ENCODE measurements at regions not wholly inside any gene's neighbourhood (a gene's known extent, or its start where the extent isn't known, plus 50 kb on each side); places are given as distances from the start of the nearest gene placed in this dataset.

GRCh38 chr16:86051368-86052114, 152.6 kb downstream of the IRF8 start:
- no peaks in the 10 kb centered on the region for H3K79me2 ChIP-seq (ENCODE audit: insufficient read depth, low read length)
- H2AFZ ChIP-seq (ENCODE audit: insufficient read depth, low read depth, low read length, poor library complexity, severe bottlenecking), result no peak overlapping the region
- H3K4me1 ChIP-seq (ENCODE audit: control insufficient read depth in 1 of 2, insufficient read depth in 2 of 2, low read length in 2 of 2), result no peaks in the 10 kb centered on the region
- H3K27me3 ChIP-seq (ENCODE audit: control insufficient read depth in 2 of 2, insufficient read depth in 2 of 2, low read length in 2 of 2), result peaks cover 0 to 15% of the 10 kb centered on the region in 2 donors
- Mint-ChIP-seq H3K27ac (no peak overlapping the region), H3K9me3 (no peaks in the 10 kb centered on the region), H3K27me3 (ENCODE audit: low read depth in 3 of 3) (peaks cover 20 to 41% (median 26%) of the 10 kb centered on the region in 3 donors), H3K36me3 (no peaks in the 10 kb centered on the region), H3K4me3 (no peak overlapping the region), H3K4me1 (no peaks in the 10 kb centered on the region)
- no peak overlapping the region for H3K4me3 ChIP-seq (replicated peaks in 1 of 3; ENCODE audit: low read depth in 2 of 3, low read length in 3 of 3)
- DNase-seq, result no peak
- no peaks in the 10 kb centered on the region for H3K9me3 ChIP-seq (replicated peaks in 1 of 2; ENCODE audit: control insufficient read depth in 1 of 2, insufficient read depth in 1 of 2, low read length in 2 of 2)
- H3K27ac ChIP-seq (ENCODE audit: low read depth in 1 of 2, low read length in 2 of 2), result no peak overlapping the region
- no peak overlapping the region for H3K4me2 ChIP-seq (replicated peaks; ENCODE audit: extremely low read depth, low read length, poor library complexity, severe bottlenecking)
- H3K9ac ChIP-seq (ENCODE audit: insufficient read depth, low read length, poor library complexity, severe bottlenecking), result no peak overlapping the region
- 82% methylated on average over 13 of the region's 20 CpGs for WGBS (ENCODE audit: insufficient coverage)
- H4K20me1 ChIP-seq (ENCODE audit: insufficient read depth, low read length), result no peaks in the 10 kb centered on the region
- no peaks in the 10 kb centered on the region for H3K36me3 ChIP-seq (replicated peaks in 1 of 2; ENCODE audit: control insufficient read depth in 1 of 2, insufficient read depth in 2 of 2, low read length in 2 of 2)
- no peak for TF ChIP-seq CTCF (IDR thresholded peaks at IDR 0.05)
- intact Hi-C loops (cut with micrococcal nuclease), result no loop called here

- Histone ChIP-seq H4K20me1 (ENCODE audit: insufficient read depth, low read length) (no peaks in the 10 kb centered on the region), H3K4me1 (ENCODE audit: control insufficient read depth in 1 of 2, insufficient read depth in 2 of 2, low read length in 2 of 2) (no peaks in the 10 kb centered on the region), H3K9me3 (replicated peaks in 1 of 2; ENCODE audit: control insufficient read depth in 1 of 2, insufficient read depth in 1 of 2, low read length in 2 of 2) (no peaks in the 10 kb centered on the region), H3K79me2 (ENCODE audit: insufficient read depth, low read length) (no peaks in the 10 kb centered on the region), H3K36me3 (replicated peaks in 1 of 2; ENCODE audit: control insufficient read depth in 1 of 2, insufficient read depth in 2 of 2, low read length in 2 of 2) (no peaks in the 10 kb centered on the region), H3K4me3 (replicated peaks in 1 of 3; ENCODE audit: low read depth in 2 of 3, low read length in 3 of 3) (no peak overlapping the region), H3K4me2 (replicated peaks; ENCODE audit: extremely low read depth, low read length, poor library complexity, severe bottlenecking) (no peak overlapping the region), H2AFZ (ENCODE audit: insufficient read depth, low read depth, low read length, poor library complexity, severe bottlenecking) (no peak overlapping the region), H3K27ac (ENCODE audit: low read depth in 1 of 2, low read length in 2 of 2) (no peak overlapping the region), H3K27me3 (ENCODE audit: control insufficient read depth in 2 of 2, insufficient read depth in 2 of 2, low read length in 2 of 2) (peaks cover 0 to 12% of the 10 kb centered on the region in 2 donors), H3K9ac (ENCODE audit: insufficient read depth, low read length, poor library complexity, severe bottlenecking) (no peak overlapping the region)
- DNase-seq, result no peak
- no peaks in the 10 kb centered on the region for H3K9me3 Mint-ChIP-seq
- 92% methylated on average over 10 of the region's 15 CpGs for WGBS (ENCODE audit: insufficient coverage)
- H3K4me3 Mint-ChIP-seq, result no peak overlapping the region
- peaks cover 15 to 38% (median 20%) of the 10 kb centered on the region in 3 donors for H3K27me3 Mint-ChIP-seq (ENCODE audit: low read depth in 3 of 3)
- H3K27ac Mint-ChIP-seq, result no peak overlapping the region
- no peaks in the 10 kb centered on the region for H3K4me1 Mint-ChIP-seq
- no peak for TF ChIP-seq CTCF (IDR thresholded peaks at IDR 0.05)
- intact Hi-C loops (cut with micrococcal nuclease), result no loop called here
- H3K36me3 Mint-ChIP-seq, result no peaks in the 10 kb centered on the region
These were observed 153.2 kb downstream of the IRF8 start for GRCh38 chr16:86052115-86052670.
